ENCODE measurements at regions not wholly inside any gene's neighbourhood (a gene's known extent, or its start where the extent isn't known, plus 50 kb on each side); places are given as distances from the start of the nearest gene placed in this dataset.

GRCh38 chr10:36182179-36182566 lies 540.1 kb upstream of the FZD8 start:
- POLR2A ChIA-PET (ENCODE audit: unreplicated experiment), result no interaction called here
- no CpG with 5 or more reads among the region's 9 CpGs for WGBS, 2 experiments (ENCODE audit: extremely low coverage in 2 of 2, insufficient read length in 1 of 2)
- Histone ChIP-seq H3K9me3 (ENCODE audit: control insufficient read depth, insufficient read depth, low read length) (no peaks in the 10 kb centered on the region), H2BK5ac (ENCODE audit: low read depth, low read length, poor library complexity, severe bottlenecking) (no peak overlapping the region), H3K36me3 (ENCODE audit: control insufficient read depth, insufficient read depth, low read length) (no peaks in the 10 kb centered on the region), H2BK120ac (ENCODE audit: low read depth, low read length) (peak overlapping the region; percentile 20; the same call in 1 of the 2 replicates), H3K14ac (replicated peaks; ENCODE audit: low read depth, low read length) (no peak overlapping the region), H2BK15ac (ENCODE audit: low read depth, low read length) (peak overlapping the region; percentile 53; the same call in 1 of the 3 replicates), H2AK9ac (replicated peaks; ENCODE audit: low read depth, low read length, poor library complexity) (no peak overlapping the region), H3K27me3 (ENCODE audit: control insufficient read depth, insufficient read depth, low read length) (no peaks in the 10 kb centered on the region), H2AFZ (replicated peaks; ENCODE audit: low read length, poor library complexity) (peak overlapping the region; percentile 56), H4K20me1 (ENCODE audit: insufficient read depth, low read length) (no peaks in the 10 kb centered on the region), H2AK5ac (ENCODE audit: low read depth, low read length) (no peak overlapping the region), H3K56ac (ENCODE audit: extremely low read depth, insufficient read depth, low read length) (no peak overlapping the region), H3K4ac (ENCODE audit: low read depth, low read length) (no peak overlapping the region), H4K8ac (ENCODE audit: low read depth in 2 of 2, low read length in 2 of 2) (no peak overlapping the region), H3K4me2 (ENCODE audit: low read depth, low read length) (no peak overlapping the region), H3K23ac (ENCODE audit: low read depth, low read length) (no peak overlapping the region), H2BK20ac (ENCODE audit: low read depth, low read length) (0 out of 2 replicates have a peak overlapping the region, but pooled peaks have one; percentile 3), H4K5ac (ENCODE audit: low read depth, low read length) (no peak overlapping the region), H3K9ac (ENCODE audit: low read depth, low read length) (no peak overlapping the region), H3K4me1 (ENCODE audit: control insufficient read depth, insufficient read depth, low read length) (0 out of 2 replicates have a peak, but pooled peaks cover 2% of the 10 kb centered on the region), H3K27ac (ENCODE audit: insufficient read depth, low read length) (no peak overlapping the region), H3K9me1 (ENCODE audit: insufficient read depth, low read length) (no peaks in the 10 kb centered on the region), H4K91ac (ENCODE audit: insufficient read depth, low read depth, low read length) (peak overlapping the region; percentile 11; the same call in 1 of the 2 replicates), H3K4me3 (ENCODE audit: insufficient read depth, low read depth, low read length) (no peak overlapping the region), H3K79me1 (ENCODE audit: low read depth in 1 of 2, low read length in 2 of 2) (no peaks in the 10 kb centered on the region), H3K18ac (ENCODE audit: low read depth, low read length) (no peak overlapping the region; the same call in 1 of the 2 replicates)
- TF ChIP-seq RAD21 (IDR thresholded peaks at IDR 0.05; ENCODE audit: low read length) (no peak), ELK1 (IDR thresholded peaks at IDR 0.05; ENCODE audit: borderline replicate concordance, low read depth, low read length) (no peak), NFE2L2 (IDR thresholded peaks at IDR 0.05; ENCODE audit: low read depth, low read length) (no peak), POLR2A (IDR thresholded peaks at IDR 0.05; ENCODE audit: low read depth, low read length) (no peak), RFX5 (IDR thresholded peaks at IDR 0.05; ENCODE audit: low read depth, low read length) (no peak), USF2 (IDR thresholded peaks at IDR 0.05; ENCODE audit: low read depth, low read length) (no peak), CHD1 (IDR thresholded peaks at IDR 0.05; ENCODE audit: low read depth, low read length) (no peak), BHLHE40 (IDR thresholded peaks at IDR 0.05; ENCODE audit: low read depth, low read length) (no peak), MAZ (IDR thresholded peaks at IDR 0.05; ENCODE audit: borderline replicate concordance, low read depth, low read length) (no peak)
- intact Hi-C loops (cut with micrococcal nuclease), result no loop called here
- CTCF ChIA-PET, result interaction anchor here (1.0 kb wide), 1 partner anchor 638 kb away, joined by 3 read pairs; no protein-coding TSS in a partner anchor
- DNase-seq (no peak), ATAC-seq (ENCODE audit: low read depth) (no peak)
- dilution Hi-C loops (cut with HindIII; ENCODE audit: low sequenced_read_pairs, unreplicated experiment), result no loop called here
- in situ Hi-C loops (cut with MboI; ENCODE audit: low sequenced_read_pairs), result no loop called here
- BruUV-seq (replicated peaks), result no TSS peak

All from IMR-90 (cell line).